HG03280 (cell line): ENCODE measurements at regions not wholly inside any gene's neighbourhood (a gene's known extent, or its start where the extent isn't known, plus 50 kb on each side); places are given as distances from the start of the nearest gene placed in this dataset.
"Not testable (repeated sequence)": the region's sequence is repeated elsewhere in the genome, so short reads cannot be mapped to it uniquely, and the experiment has no call there.

Experiments used
- ATAC-seq: cut with Tn5 transposase; IDR thresholded peaks from one replicate; pipeline ENCODE4 v1.9.1; 2021; ENCODE audit warnings: mild to moderate bottlenecking, moderate library complexity; ENCODE audit not compliant: unreplicated experiment

DNA sequence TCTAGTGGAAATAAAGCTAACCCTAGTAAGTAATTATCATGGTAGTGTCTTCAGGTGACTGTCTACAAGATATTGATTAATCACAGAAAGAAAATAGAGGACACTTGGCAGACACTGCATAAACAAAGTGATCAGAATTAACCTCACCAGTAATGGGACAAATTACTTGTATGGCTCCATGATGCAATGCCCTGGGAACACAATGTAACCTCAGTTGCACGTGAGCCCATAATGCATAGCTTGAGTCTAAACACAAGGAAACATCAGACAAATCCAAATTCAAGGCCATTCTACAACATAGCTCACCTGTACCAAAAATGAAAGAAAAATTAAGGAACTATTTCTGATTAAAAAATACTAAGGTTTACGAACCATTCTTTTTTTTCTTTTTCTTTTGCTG is 92.4 kb upstream of the SSTR4 start:
- ATAC-seq = no peak

DNA sequence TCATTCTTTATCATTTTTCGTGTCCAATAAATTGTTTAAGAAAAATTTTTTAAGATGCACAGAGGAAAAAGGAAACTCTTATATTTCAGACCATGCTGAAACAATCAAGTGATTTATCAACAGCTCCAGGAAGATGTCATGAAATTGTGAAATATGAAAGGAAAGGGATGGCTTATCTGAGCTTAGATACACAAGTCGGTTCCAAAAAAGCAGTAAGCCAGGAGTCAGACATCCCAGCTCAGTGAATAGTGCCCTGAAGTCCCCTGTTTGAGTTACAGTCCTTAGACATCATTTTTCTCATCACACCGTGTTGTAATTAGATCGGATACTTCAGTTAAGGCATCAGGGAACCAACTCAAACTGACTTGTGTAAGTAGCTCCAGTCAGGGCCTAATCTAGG is 91.0 kb upstream of the SSTR4 start:
- no peak for ATAC-seq

DNA sequence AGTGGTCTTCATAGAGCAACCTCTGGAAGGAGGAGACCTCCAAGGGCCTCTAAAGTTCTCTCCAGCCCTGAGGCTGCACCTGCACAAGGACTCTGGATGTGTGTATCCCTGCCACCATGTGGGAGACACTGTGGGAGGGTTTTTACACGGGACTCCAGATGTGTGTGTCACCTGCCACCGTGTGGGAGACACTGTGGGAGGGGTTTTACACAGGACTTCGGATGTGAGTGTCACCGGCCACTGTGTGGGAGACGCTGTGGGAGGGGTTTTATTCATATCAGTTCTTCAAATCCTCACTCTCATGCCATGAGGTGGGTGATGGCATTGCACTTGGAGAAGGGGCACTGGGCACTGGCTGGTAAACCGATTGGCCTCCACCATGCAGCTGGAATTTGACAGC is 90.2 kb upstream of the SSTR4 start:
- ATAC-seq = no peak

DNA sequence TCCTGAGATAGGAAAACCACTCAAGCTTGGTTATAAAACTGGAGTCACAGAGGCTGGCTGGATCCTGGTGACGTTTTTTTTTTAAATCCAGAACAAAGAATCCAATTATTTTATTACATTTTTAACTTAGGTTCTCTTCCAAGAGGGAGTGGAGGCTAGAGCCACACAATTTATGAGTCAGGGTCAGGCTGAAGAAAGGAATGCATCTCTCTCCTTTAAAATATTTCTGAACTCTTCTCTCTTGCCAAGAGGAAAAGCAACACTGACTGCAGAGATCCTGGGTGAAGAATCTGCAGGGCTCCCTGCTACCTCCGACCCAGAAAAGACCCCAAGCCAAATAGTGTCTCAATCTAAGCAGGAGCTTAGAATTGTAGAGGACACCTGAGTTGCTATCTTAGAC is 88.5 kb upstream of the SSTR4 start:
- no peak for ATAC-seq

DNA sequence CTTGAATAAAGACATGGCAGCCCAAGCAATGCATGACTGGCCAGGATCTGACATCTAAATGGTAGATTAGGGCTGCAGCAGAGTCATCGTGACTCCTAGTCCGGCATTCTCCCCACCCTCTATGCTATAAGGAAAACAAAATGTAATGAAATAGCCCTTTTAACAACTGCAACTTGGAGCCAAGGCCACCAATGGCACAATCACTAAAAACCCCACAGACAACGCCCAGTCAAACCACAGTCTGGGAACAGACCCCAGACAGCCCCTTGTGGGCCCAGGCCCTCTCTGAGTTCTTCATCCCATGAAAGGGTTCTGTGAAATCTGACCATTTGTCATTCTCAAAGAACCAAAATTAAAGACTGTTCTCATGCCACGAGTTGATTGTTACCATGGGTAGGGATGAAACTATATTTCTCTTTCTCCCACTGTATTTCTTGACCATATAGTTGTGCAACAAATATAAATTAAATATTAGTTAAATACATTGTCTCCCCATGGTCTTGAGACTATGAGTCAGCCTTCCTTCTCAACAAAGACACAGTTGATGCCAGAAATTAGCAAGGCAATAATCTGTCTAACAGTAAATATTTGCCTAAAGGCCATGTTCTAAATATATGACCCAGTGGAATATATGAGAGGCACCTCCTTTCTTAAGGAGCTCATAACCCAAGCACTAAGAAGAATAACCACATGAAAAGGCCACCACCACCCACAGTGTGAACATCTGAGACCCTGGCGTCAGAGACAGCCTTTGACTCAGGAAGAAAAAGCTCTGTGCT is 85.6 kb upstream of the SSTR4 start:
- ATAC-seq = no peak

DNA sequence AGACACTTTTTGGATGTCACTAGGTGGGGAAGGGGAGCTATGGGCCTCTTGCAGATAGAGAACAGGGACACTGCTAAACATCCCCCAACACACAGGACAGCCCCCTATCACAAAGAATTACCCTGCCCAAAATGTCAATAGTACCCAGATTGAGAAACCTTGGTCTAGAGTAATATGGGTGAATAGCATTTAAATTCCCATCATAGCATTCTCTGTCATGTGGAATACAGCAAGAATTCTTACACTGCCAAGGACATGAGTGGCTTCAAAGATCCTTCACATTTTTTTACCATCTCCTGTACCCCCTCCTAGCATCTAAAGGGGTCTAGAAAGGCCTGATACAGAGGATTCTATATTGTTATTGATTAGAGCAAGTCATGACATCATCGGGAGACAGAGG is 83.1 kb upstream of the SSTR4 start:
- ATAC-seq = no peak

DNA sequence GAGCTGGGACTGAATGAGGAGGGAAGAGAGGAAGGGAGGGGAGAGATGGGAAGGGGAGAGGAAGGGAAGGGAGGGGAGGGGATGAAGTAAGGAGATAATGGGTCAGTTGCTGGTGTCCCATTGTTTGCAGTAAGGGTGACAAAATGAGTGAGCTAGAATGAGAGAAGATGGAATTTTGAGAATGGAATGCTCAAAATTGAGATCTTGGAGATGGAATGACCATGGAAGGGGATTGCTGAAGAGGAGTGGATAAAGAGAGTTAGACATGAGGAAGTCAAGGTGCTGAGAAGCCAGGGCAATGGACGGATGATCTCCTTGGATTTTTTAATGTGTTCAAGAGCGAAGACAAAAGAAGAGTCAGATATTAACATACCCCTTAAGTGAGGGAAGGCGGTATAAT is 80.5 kb upstream of the SSTR4 start:
- ATAC-seq = no peak

DNA sequence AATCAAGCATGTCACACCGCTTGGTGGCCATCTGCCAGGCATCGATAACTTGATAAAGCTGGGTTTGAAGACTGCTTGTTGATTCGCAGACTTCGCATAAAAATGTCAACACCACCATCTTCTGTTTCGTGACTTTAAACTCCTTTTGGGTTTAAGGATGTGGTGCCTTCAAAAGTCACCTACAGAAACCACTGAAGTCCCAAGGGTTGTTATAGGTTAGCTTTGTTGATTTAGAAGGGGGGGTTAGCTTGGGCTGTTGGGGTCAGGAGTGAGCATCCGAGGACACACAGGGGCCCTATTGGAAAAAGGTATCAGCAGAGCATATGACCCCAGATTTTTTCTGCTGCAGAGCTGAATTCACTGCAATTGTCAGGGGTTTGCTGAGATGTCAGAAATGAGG is 76.7 kb upstream of the SSTR4 start:
- no peak for ATAC-seq

DNA sequence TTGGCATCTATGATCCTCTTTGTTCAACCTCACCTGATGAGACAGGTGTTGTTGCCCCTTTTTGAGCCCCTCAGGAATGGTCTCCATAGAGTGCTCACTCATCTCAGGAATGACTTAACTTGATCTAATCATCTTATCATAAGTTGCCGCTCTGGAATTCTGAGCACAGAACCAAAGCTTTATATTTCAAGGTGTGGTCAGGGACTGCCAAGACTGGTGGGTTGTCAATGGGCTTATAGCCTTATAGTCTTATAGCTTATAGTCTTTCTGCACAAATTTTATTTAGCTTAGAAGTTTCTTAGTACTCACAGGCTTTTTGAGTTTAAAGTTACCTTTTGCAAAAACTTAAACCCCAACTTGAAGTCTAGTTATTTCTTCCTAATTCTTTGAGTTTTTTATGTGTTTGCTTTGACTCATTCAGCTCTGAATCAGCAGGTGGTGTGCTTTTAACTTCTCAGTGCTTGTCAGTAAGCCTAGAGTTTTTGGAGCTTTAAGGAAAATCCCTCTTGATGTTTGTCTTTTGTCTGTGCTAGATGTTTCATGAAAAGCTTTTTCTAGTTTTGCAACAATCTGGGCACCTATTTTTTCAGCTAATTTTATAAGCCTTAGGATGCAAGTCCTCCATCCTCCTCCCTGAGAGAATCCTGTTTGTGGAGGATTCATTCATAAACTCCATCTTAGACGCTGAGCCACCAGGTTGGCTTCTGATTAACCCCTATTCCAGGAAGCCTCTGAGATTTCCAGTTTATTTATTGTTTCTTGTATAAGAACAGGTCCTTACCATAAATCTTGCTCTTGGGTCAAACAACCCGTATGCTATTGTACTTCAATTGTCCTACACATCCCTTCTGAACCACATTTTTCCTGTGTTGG is 72.3 kb upstream of the SSTR4 start:
- no peak for ATAC-seq

DNA sequence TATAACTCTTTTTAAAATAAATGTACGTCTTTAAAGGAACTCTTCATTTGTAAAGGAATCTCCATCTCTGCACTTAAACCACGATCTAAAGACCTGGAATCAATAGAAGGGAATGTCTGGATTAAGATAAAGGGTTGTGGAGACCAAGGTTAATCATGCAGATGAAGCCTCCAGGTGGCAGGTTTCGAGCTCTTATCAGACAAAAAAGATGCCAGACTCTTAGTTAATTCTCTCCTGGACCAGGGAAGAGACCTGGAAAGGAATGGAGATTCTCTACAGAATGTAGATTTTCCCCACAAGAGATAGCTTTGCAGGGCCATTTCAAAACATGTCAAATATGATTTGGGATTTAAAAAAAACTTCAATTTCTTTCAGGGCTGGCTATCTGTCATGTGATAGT is 71.5 kb upstream of the SSTR4 start:
- ATAC-seq = no peak

DNA sequence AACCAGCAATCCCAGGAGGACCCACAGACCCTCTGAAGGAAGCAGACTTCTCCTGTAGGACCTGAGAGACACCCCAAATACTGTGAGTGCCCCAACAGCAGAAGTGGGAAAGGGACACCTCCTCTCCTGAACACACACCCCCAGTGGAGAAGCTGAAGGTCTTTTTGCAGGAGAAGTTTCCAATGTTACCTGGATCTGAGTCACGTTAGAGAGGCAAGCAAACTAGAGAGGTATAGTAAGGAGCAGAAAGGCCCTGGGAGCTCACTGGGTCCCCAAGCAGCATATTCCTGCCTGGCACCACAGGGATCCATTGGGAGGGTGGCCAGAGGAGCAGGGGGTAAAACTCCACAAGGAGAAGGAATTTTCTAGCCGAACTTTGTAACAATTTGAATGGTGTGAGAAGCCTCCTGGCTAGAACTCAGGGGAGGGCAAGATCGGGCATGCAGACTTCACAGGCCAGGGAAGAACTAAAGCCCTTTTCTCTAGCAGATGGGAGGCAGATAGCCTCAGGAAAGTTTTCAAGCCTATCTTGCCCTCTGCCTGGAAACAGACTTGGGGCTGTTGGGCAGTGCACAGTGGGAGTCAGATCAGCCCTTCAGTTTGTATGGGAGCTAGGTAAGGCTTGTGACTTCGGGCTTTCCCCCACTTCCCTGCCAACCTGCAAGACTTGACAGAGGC is 68.2 kb upstream of the SSTR4 start:
- no peak for ATAC-seq

DNA sequence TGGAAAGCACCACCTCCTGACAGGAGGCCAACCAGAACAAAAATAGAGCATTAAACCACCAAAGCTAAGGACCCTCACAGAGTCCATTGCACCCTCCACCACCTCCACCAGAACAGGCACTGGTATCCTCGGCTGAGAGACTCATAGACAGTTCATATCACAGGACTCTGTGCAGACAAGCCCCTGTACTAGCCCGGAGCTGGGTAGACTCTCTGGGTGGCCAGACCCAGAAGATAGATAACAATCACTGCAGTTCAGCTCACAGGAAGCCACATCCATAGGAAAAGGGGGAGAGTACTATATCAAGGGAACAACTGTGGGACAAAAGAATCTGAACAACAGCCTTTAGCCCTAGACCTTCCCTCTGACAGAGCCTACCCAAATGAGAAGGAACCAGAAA is 67.4 kb upstream of the SSTR4 start:
- ATAC-seq = not testable (repeated sequence)

DNA sequence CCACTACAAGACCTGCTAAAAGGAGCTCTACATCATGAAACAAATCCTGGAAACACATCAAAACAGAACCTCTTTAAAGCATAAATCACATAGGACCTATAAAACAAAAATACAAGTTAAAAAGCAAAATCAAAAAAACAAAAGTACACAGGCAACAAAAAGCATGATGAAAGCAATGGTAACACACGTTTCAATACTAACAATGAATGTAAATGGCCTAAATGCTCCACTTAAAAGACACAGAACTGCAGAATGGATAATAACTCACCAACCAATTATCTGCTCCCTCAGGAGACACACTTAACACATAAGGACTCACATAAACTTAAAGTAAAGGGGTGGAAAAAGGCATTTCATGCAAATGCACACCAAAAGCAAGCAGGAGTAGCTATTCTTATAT is 66.1 kb upstream of the SSTR4 start:
- ATAC-seq = not testable (repeated sequence)

DNA sequence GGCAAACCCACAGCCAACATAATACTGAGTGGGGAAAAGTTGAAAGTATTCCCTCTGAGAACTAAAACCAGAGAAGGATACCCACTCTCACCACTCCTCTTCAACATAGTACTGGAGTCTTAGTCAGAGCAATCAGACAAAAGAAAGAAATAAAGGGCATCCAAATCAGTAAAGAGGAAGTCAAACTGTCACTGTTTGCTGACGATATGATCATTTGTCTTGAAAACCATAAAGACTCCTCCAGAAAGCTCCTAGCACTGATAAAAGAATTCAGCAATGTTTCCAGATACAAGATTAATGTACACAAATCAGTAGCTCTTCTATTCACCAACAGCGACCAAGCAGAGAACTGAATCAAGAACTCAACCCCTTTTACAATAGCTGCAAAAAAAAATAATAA is 64.0 kb upstream of the SSTR4 start:
- ATAC-seq = not testable (repeated sequence)

DNA sequence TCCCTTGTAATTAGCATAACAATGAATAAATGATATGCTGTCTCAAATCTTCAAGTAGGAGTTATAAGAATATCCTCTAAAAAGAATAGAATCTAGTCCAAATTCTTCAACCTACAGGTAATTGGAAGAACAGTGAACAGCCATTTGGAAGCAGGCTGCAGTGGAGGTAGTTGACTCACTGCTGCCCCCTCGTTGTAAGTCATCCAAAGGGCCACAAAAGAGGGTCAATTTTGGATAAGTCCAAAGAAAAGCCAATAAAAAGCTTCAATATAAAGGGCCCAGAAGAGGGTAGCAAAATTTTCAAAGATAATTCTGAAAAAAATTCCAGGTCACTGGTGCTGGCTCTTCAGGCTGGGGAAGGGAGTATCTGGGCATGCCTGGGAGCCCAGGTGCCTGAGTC is 60.8 kb upstream of the SSTR4 start:
- ATAC-seq = no peak

DNA sequence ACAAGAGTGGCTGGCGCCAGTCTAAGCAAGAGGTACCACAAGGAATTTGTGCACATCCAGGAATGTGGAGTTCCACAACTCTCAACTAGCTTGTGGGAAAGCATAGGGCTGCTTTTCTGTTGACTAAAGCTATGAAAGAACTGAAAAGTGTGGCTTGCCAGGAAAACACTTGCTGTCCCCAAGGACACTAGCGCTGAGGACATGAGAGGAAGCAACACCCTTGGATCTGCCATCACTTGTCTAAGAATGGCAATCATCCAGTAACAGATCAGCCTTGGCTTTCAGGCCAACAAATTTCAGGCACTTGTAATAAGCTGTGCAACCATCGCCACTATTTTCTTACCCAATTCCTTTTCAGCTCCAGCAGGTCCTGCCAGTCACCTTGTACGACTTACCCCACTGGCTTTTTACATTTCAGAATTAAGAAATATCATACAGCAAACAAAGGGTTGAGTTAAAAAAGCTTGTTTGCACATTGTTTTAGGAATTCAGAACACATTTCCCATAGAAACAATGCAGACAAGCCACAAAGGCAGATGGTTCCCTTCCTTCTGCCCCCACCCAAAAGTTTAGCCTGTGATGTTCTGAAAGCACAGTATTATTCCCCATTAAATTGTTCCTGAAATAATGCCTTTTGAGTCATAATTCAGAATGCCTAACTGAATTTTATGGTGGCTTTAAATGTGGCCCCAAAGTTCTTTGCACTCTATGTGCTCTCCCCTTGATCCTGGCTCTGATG is 57.9 kb upstream of the SSTR4 start:
- ATAC-seq = no peak

DNA sequence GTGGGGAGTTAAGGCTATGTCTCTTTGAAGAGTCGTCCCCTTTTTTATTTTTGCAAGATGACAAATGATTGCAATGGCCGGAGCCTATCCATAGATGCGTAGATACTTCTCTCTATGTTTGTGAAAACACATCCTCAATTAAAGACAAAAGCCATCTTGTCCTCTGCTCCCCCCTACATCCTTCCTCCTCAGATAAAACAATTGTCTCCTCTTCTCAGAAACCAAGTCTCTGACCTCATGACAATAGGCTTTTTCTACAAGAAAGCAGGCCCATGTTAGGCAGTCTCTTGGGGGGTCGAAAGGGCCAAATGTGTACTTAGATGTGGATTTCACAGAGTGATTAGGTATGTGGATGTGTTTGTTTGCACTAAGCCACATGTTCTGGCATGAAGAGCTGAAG is 51.1 kb upstream of the SSTR4 start:
- ATAC-seq = no peak

DNA sequence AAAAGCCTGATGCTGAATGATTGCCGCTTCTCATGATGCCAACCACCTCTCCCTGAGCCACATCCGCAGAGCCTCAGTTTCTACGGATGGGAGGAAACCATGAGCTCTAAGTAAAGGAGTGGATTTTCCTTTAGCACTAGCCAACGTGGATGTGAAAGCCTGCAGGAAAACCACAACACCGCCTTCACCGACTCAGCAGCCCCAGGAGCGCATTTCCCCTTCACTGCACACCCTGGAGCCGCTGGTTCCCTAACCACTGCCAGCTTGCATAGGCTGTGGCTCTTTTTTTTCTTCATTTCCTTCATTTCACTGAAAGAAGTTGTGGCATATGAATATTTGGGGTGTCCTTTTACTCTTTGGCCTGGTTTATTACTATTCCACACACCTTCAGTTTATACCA is 50.5 kb upstream of the SSTR4 start:
- ATAC-seq = no peak

DNA sequence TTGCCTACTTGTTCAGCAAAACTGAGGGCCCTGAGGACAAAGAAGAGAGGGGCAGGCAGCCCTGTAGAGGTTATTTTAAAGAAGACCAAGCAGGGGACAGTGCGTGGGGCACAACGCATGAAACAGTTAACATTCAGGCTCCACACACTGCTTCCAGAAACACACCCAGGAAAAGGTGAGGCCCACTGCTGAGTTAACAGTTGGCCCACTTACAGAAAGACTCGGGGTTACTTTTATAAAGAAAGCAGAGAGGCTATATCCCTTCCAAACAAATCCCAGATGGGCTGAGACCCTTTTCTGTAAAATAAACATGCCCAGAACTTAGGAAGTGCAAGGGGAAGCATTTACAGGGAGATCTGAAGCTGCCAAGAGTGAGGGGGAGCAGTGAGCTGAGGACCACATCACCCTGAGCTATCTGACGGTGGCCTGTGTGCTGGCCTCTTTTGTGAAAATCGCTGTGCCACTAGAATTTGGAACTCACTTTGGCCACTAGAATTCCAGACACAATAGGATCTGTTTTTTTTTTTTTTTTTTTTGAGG is 49.8 kb upstream of the SSTR4 start:
- no peak for ATAC-seq
